ENCODE measurements at regions not wholly inside any gene's neighbourhood (a gene's known extent, or its start where the extent isn't known, plus 50 kb on each side); places are given as distances from the start of the nearest gene placed in this dataset.

GRCh38 chrX:150227873-150228410, 135.2 kb upstream of the MAMLD1 start:
- TF ChIP-seq CTCF (conservative IDR thresholded peaks at IDR 0.05; ENCODE audit: low read depth, low read length): no peak
- TF ChIP-seq EZH2 (IDR thresholded peaks at IDR 0.05; ENCODE audit: low read length, unreplicated experiment): no peak
- TF ChIP-seq EZH2phosphoT487 (IDR thresholded peaks at IDR 0.05; ENCODE audit: borderline replicate concordance, low read length): no peak

All from PC-3 (cell line).